Right hindlimb (tissue), 1 donor: ENCODE measurements at regions not wholly inside any gene's neighbourhood (a gene's known extent, or its start where the extent isn't known, plus 50 kb on each side); places are given as distances from the start of the nearest gene placed in this dataset.
A peak's percentile ranks its signal among the peaks of the same experiment; 100 is the strongest.
"Not testable (repeated sequence)": the region's sequence is repeated elsewhere in the genome, so short reads cannot be mapped to it uniquely, and the experiment has no call there.

Experiments used
- DNase-seq: peaks from one replicate; pipeline ENCODE4 v3.0.0-alpha.2; 2018

DNA sequence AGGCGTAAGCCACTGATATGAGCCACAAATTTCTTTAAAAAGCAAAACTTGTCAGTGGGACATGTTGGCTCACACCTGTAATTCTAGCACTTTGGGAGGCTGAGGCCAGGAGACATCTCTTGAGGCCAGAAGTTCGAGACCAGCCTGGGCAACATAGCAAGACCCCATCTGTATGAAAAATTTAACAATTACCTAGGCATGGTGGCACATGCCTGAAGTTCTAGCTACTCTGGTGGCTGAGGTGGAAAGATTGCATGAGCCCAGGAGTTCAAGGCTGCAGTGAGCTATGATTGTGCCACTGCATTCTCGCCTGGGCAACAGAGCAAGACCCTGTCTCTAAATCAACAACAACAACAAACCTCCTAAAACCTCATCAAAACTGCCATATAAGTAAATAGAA is 147.6 kb upstream of the BARHL2 start:
- DNase-seq: no peak

DNA sequence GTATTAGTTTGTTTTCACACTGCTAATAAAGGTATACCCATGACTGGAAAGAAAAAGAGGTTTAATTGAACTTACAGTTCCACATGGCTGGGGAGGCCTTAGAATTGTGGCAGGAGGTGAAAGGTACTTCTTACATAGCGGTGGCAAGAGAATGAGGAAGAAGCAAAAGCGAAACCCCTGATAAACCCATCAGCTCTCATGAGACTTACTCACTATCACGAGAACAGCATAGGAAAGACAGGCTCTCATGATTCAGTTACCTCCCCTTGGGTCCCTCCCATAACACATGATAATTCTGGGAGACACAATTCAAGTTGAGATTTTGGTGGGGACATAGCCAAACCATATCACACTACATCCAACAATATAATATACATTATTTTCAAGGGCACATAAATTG is 145.7 kb upstream of the BARHL2 start:
- no peak for DNase-seq

DNA sequence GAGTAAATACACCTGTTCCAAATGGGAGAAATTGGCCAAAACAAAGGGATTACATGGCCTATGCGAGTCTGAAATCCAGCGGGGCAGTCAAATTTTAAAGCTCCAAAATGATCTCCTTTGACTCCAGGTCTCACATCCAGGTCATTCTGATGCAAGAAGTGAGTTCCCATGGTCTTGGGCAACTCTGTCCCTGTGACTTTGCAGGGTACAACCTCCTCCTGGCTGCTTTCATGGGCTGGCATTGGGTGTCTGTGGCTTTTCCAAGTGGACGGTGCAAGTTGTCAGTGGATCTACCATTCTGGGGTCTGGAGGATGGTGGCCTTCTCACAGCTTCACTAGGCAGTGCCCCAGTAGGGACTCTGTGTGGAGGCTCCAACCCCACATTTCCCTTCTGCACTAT is 144.3 kb upstream of the BARHL2 start:
- DNase-seq: not testable (repeated sequence)

DNA sequence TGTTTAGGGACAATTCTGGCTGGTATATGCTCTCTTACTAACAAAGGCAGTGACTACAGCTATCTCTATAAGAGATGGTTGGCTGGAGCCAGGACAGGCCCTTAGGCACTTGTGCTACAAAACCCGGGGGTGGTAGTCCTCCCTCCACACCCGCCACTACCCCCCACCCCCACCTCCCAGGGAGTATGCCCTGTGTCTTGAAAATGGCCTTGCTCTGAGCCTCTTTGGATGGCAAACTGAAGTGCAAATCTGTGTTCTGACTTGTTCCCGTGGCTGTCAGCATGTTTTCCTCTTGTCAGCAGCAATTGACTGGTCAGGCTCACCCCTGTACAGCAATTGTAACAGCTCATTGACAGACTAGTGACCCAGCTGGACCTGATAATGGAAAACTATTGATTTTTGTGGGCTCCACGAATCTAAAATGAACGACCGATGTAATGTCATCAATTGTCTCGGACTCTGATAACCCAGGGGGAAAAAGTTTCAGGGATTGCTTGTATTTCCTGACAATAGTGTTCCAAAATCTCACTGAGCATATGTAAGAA is 139.4 kb upstream of the BARHL2 start:
- DNase-seq: no peak

DNA sequence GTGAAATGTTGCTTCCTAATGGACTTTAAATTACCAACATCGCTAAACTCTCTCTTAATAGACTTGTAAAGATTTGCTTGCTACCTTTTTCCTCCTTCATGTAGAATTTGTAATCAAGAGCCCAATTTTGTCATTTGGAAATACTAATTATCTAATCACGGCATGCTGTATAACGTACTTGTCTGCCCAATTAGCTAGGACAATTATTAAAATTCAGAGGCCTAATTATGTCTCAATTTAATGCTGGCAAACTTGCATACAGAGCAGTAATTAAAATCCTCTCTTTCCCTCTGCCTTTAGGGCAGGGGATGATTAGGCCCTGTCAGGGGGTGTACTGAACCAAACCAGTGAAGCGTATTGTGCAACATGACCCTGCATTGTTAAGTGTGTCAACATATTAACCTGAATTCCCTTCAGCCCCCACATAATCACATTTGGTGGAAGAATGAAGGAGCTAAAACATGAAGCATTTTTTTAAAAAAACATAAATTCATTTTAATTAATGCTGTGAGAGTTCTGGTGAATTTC is 137.4 kb upstream of the BARHL2 start:
- no peak for DNase-seq

DNA sequence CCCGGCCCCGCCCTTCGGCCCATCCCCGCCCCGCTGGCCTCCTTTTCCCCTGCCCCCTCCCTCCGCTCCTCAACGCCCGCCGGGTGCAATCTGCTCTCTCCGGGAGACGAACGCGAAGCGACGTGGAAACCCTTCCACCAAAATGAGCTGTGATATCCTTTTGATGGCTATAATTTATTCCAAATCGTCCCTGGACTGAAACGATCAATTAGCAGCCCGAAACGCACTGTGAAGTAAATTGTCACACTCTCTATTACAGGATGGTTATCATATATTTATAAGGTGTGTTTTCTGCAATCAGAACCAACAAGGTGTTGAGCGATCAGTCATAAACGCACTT is 134.6 kb upstream of the BARHL2 start:
- no peak for DNase-seq

DNA sequence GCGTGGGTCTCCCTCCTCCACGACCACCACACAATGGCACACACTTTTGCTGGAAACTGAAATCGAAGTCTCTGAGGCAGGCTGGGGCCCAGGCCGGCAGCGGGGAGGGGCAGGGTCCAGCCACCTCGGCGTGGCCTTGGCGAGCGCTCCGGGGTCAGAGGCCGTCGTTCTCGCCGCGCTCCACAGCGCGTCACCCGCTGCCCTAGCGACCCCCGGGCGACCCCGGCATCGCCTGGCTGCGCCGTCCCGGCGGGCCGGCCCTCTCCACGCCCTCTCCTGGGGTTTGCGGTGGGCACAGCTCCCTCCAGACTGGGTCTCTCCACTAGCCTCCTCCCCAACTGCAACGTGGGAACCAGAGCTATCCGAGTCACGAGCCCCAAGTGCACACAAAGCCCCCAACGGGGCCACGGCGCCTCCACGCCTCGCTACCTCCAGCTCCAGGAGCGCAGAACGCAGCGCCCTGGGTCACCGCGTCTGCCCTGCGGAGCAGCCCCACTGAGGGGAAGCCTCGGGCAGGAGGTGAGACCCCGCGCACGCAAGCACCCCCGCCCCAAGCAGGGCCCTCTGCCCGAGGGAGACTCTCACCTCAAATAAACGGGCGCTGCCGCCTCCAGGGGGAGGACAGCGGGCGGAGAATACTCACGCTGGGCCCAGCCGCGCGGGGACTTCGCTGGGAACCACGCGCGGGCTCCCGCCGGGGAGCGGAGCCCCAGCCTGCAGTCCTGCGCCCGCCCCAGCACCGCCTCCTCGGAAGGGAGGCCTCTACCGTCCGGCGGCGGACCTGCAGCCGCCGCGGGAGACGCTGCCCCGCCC is 134.0 kb upstream of the BARHL2 start:
- peak; percentile 87 for DNase-seq

DNA sequence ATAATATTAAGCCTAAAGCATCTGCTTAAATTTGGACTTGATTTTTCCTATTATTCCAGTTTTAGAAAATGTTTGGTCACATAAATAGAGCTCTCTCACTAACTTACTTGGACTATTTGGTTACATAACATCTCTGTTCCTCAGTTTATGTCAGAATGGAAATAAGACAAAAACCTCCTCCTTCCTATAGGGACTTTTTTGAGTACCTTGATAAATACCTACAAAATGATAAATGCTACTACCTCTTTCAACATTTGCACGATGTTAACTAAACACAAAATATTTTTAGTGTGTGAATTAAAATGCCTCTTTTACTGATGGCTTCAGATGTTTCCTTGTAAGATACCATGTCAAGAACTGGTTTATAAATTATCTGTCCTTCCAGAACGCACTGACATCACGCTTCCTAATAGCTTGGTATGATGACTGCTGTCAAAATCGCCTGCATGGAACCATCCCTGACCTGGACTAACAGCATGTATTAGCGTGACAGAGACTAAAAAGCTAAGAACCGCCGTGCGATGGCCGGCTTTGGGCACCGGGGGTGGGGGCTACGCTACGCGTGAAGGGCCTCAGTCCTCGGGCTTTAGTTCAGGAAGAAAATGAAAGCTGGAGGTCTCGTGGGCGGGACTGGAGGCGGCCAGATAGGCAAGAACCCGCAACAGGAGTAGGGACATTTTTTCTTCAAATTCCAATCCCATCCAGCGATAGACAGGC is 133.2 kb upstream of the BARHL2 start:
- peak; percentile 41 for DNase-seq

DNA sequence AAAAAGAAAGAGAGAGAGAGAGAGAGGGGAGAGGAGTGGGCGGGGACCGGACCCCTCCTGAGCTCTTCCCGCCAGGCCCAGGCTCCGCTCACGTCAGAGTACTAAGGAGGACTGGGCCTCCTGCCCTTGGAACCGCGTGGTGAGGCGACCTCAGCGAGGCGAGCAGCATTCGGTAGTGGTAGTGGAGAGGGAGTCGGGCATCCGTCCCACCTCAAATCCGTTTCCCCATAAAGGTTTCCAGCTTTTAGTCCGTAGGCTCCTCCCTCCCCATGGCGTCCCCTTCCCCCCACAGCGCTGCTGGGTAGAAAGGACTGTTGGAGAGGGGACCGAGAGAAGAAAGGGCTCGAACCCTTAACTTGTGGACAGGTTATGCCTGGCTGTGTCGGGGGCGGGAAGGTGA is 124.4 kb upstream of the BARHL2 start:
- no peak for DNase-seq

DNA sequence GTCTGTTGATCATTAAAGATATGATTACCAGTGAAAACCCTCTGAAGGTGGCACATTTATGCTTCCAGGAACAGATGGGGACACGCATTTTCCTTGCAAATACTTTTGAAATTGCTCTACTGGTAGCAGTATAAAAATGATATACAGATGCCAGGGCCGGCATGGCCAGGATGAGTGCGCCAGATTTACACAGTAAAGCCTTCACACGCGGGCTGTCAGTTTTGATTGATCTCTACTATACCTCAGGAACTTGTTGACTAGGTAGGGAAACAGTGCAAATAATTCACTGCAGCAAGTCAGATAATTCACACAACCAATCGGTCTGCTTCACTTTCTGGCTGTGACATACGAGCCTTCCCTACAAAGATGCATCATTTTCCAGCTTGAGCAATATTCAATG is 123.2 kb upstream of the BARHL2 start:
- no peak for DNase-seq

DNA sequence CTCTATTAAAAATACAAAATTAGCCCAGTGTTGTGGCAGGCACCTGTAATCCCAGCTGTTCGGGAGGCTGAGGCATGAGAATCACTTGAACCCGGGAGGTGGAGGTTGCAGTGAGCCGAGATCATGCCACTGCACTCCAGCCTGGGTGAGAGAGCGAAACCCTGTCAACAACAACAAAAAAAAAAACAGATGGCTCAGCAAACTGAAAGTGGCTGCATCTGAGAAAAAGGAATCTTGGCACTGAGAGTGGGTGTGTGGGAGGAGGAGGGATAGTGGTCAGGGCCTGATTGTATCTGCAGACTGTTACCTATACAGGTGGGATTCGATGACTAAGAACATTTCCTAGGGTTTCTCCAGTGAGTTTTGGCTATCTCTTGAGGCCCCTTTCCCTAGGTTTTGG is 122.2 kb upstream of the BARHL2 start:
- no peak for DNase-seq

DNA sequence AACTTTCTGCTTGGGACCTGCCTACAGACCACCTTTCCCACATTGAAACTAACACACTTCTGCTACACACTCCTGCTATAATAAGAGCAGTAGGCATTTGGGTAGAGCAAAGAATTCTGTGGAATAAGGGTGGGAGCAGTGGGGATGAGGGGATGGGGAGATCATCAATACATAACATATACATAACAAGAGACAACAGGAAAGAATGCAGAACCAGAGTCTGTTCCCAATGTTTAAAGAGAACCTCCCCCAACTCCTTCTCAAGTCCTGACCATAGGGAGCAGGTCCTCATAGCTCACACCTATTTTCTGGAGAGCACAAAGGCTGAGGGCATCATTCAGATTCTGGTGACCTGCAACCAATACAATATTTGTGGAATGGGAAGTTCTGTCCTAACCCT is 121.6 kb upstream of the BARHL2 start:
- no peak for DNase-seq

DNA sequence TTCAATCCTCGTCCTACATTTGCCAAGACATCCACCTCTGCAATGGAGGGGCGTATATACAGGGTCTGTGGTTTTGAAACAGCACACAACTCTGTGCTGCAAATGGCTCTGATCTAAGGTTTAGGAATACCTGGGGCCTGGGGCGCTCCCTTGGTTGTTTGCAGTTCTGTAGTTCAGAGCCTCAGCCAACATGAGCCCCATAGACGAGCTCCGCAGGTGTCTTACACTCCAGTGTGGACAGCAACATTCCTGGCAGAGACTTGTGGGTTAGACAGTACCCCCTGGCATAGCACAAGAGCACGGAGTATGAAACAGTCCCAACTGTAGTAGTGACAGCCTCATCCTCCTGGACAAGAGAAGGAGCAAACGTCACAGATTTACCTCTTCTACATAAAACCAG is 120.3 kb upstream of the BARHL2 start:
- DNase-seq: no peak

DNA sequence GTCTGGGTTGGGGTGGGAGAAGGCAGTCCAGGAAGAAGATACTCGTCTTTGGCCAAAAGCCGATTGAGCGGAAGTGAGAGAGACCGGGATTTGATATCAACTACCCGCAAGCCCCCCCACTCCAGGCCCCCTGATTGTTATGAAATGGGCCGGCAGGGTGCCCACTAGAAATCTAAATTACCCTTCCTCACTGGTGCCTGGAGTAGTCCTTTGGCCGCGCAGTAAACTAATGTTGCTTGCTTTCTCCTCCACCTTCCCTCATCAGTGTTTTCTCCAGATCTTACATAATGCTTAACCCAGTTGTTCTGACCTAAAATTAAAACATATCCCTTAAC is 119.2 kb upstream of the BARHL2 start:
- DNase-seq: no peak

DNA sequence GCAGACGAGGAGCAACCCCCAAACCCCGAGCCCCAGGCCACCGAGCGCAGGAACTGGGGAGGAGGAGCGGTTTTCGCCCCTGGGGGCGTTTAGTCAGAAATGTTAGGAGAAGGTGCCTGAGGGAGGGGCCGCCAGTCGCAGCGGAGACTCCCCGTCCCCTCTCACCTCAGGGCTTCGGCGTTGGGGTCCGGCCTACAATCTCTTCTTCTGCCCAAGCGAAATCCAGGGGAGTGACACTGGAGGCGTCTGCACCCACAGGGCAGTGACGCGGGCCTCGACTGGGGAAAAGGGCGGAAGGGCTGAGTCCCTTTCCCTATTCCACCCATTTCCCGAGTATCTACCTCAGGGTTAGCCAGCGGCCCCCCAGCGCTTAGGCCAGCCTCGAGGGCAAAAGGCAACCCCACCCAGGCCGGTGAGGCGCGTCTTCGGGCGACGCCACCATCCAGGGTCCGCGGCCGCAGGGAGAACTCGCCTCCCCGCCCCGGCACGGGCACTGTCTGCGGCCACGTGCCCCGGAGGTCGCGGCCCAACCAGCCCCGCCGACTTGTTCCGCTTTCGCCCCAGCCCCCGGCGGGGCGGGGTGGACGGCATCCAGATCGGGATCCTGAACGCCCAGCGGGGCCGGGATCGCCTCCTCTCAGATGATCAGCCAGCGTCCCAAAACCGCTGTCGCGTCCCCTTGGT is 118.7 kb upstream of the BARHL2 start:
- no peak for DNase-seq

DNA sequence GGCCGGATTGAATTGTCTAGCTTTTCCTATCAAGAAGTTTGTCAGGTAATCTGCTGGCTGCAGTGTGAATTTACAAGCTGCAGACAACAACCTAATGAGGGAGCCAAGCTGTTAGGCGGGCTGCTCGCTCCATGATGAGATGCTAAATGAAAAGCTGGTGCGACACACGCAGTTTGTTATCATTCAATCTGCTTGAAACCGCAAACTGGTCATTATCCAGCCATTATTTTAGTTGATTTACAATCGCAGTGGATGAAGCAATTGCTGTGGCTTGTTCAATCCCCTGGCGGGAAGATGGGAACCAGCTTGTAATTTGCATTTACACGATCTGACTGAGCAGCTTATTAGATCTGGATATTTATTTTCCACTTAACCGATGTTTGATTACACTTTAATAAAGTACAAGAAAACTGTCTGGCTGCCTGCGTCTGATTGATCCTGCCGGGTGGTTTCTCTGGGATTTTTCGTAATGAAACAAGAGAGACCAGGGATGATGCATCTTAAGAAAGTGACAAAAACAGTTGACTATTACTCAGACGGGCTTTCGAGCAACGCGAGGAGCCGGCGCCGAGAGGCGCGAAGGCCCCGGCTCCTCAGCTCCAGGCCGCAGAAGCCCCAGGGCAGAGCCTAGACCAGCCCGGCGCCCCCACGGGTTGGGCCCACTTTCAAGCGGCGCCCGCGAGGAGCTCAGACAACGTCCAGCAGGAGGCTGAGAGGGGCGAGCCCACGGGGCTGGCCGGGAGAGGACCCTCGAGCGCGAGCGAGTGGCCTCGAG is 118.0 kb upstream of the BARHL2 start:
- DNase-seq: no peak

DNA sequence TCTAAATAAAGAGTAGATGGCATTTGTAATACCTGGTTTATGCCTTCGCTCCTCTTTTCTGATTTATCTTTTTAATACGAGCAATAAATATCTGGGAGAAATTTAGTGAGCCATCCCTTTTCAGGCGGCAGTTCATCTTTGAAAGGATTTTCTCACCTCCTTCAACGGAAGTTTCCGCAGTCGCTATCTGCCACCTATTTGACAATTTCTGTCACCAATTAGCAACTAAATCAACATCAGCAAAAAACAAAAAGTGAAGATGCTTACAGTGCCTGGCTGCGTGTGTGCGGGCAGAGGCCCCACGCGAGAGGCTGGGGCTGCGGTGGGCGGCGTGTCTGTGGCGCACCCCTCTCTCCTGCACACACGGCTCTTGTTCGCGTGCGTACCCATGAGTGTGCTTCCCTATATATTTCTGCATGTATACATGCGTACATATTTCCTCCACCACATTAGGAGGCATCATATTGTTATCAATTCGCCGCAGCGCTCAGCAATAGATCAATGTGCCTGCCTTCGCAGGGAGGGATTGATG is 117.3 kb upstream of the BARHL2 start:
- no peak for DNase-seq

DNA sequence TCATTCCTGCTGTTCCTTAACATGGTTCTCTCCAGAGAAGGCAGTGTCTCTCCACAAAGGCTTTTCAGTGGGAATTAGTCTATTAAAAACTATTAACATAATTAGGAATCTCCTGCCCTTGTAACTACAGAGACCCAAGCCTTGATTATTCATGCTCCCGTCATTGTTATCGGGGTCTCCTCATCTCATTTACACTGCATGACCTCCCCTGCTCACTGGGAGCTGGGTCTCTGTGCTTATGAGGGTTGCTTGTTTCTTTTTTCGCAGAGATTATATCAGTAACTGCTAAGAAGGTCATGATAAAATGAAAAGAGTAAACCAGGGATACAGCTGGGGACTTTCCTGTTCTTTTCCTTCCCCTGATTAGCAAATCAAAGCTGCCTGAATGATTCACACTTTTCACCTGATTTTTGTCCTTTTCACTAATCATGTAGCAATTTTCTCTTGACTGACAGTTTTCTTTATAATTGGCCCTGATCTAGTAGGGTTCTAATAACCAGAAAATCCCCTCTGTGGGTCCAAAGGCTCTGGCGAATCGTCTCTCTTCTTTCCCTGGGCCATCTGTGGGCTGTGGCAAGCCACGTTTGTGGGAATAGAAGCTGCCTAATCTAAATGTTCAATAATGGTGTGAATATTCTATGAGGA is 116.5 kb upstream of the BARHL2 start:
- no peak for DNase-seq

DNA sequence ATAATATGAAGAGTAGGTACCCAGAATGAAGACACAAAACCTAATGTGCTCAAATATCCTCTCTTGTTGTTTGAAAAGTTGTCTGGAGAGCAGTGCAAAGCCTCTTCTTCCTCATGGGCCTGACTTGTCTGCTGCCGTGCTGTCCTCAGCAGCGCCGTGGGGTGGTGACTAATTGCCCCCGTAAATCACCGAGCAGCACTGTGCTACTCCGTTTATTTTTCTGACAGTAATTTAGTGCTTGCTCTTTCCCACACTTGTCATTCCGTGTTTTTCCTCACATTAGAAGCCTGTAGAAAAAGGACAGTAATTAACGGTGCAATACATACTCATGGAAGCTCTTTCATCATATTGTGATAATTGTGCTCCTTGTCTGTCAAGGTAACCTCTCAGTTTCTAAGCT is 114.8 kb upstream of the BARHL2 start:
- no peak for DNase-seq

DNA sequence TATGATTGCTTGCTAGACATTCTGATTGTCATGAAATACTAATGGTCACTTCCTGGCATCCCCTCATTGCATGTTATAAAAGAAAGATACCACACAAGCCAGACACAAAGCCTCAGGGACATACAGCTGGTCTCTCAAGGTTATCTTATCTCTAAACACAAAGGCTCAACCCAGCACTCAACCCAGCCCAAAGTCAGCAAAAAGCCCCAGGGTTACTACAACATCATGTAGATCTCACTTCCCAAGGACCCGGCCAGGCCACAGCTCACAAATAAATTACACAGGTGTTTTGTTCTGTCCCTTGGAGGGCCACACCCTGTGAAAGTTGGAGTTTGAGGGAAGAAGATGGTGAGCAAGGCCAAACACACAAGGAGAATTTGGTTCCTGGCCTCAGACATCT is 109.7 kb upstream of the BARHL2 start:
- no peak for DNase-seq

DNA sequence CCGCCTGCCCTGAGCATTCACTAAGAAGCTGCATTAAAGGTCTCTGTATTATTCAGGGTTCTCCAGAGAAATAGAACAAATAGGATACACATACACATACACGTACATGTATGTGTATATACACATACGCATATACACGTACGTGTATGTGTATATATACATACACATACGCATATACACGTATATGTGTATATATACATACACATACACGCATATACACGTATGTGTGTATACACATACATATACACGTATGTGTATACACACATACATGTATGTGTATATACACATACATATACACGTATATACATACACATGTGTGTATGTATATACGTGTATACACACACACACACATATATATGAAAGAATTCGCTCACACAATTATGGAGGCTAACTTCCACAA is 108.9 kb upstream of the BARHL2 start:
- no peak for DNase-seq

DNA sequence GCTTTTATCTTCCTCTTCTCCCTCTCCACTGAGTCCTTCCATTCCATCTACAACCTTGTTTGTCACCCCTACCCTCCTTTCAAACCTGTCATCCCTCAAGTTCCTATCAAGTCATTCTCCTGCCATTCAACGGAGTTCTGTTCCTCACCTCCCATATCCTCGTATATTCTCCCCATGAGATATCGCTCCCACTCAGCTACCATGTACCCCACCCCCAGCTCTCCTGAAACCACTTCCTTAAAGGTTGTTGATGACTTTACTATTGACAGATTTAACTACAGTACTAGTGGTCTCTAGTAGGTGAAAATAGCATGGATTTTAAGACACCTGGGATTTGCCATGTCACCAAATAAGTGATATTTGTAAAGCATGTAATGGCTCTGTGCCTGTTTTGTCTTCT is 107.4 kb upstream of the BARHL2 start:
- DNase-seq: no peak
